ENCODE measurements at regions not wholly inside any gene's neighbourhood (a gene's known extent, or its start where the extent isn't known, plus 50 kb on each side); places are given as distances from the start of the nearest gene placed in this dataset.

- Mint-ChIP-seq H3K4me1 (peaks cover 4 to 10% of the 10 kb centered on the region in 2 experiments), H3K27ac (no peak overlapping the region)
- H3K23me2 ChIP-seq (ENCODE audit: insufficient read length, low read depth, low read length, poor library complexity, severe bottlenecking): no peaks in the 10 kb centered on the region
These were observed 146.7 kb upstream of the SHISA6 start for GRCh38 chr17:11094331-11094730.

More at GRCh38 chr17:11094331-11094730, 146.7 kb upstream of the SHISA6 start:
- Histone ChIP-seq H2BK20ac (ENCODE audit: low read depth, low read length, poor library complexity, severe bottlenecking) (no peak overlapping the region), H2AK5ac (ENCODE audit: insufficient read length, low read length) (no peak overlapping the region), H2BK120ac (ENCODE audit: low read depth, low read length, poor library complexity, severe bottlenecking) (no peak overlapping the region), H3K27me3 (ENCODE audit: insufficient read depth, low read length) (no peaks in the 10 kb centered on the region), H3T11ph (ENCODE audit: low read length) (no peak overlapping the region), H3K79me1 (ENCODE audit: insufficient read depth, low read depth, low read length, poor library complexity, severe bottlenecking) (no peaks in the 10 kb centered on the region), H3K56ac (ENCODE audit: insufficient read length, low read depth, low read length) (no peak overlapping the region), H3K79me2 (ENCODE audit: insufficient read depth, low read length) (no peaks in the 10 kb centered on the region), H4K91ac (ENCODE audit: insufficient read length, low read depth, low read length) (no peak overlapping the region), H2BK15ac (ENCODE audit: low read depth, low read length) (no peak overlapping the region), H3K9ac (ENCODE audit: extremely low read depth, insufficient read length, low read length) (no peak overlapping the region), H3K9me3 (ENCODE audit: control insufficient read depth, low read depth, low read length) (no peaks in the 10 kb centered on the region), H4K20me1 (ENCODE audit: control insufficient read depth, insufficient read depth, insufficient read length) (no peaks in the 10 kb centered on the region), H4K5ac (ENCODE audit: insufficient read length, low read depth, low read length) (no peak overlapping the region), H3K14ac (ENCODE audit: insufficient read depth, low read length) (no peak overlapping the region), H2AFZ (ENCODE audit: low read length) (no peak overlapping the region), H4K8ac (replicated peaks; ENCODE audit: insufficient read length, low read depth, low read length) (no peak overlapping the region), H3K4ac (ENCODE audit: low read depth, low read length) (no peak overlapping the region), H3K27ac (ENCODE audit: insufficient read length, low read depth, low read length) (no peak overlapping the region), H3K23ac (ENCODE audit: insufficient read length, low read depth, low read length) (no peak overlapping the region), H3K4me1 (ENCODE audit: insufficient read depth, low read length) (no peaks in the 10 kb centered on the region; the same call in 1 of the 2 replicates), H3K18ac (ENCODE audit: insufficient read length, low read depth, low read length) (no peak overlapping the region), H2BK12ac (ENCODE audit: insufficient read length, low read depth, low read length) (no peak overlapping the region), H2BK5ac (ENCODE audit: insufficient read length, low read length) (no peak overlapping the region), H3K4me2 (ENCODE audit: insufficient read depth, insufficient read length, low read length) (no peak overlapping the region)
- Mint-ChIP-seq H3K9me3 (no peaks in the 10 kb centered on the region), H3K27me3 (ENCODE audit: low read depth) (peaks cover 2% of the 10 kb centered on the region; the same call in 1 of the 2 replicates), H3K36me3 (ENCODE audit: insufficient read depth in 1 of 3, low read depth in 3 of 3) (no peaks in the 10 kb centered on the region), H3K4me3 (no peak overlapping the region)
- no peak for DNase-seq
- WGBS (ENCODE audit: extremely low coverage, insufficient read length, low lambda C conversion rate): no CpG with 5 or more reads among the region's 14 CpGs
- no peak for TF ChIP-seq CTCF (conservative IDR thresholded peaks at IDR 0.05)
